OCI-LY1 (cell line): ENCODE measurements at regions not wholly inside any gene's neighbourhood (a gene's known extent, or its start where the extent isn't known, plus 50 kb on each side); places are given as distances from the start of the nearest gene placed in this dataset.

Source experiments
- H2AFZ ChIP-seq: fragments of 200-600 bp; sonication (generic), shearing (Covaris generic); 2 replicates; pipeline ENCODE4 v1.6.0; 2014; ENCODE audit warnings: antibody characterized with exemption, mild to moderate bottlenecking, low read length
- H3F3A ChIP-seq: fragments of 200-600 bp; sonication (generic), shearing (Covaris generic); 2 replicates; pipeline ENCODE4 v1.6.0; 2014; ENCODE audit warnings: mild to moderate bottlenecking, antibody characterized with exemption, low read length, moderate library complexity; ENCODE audit not compliant: insufficient read depth
- H3K27ac ChIP-seq: fragments of 200-600 bp; sonication (generic); 2 replicates; pipeline ENCODE4 v1.5.1; 2014; ENCODE audit warnings: low read length, mixed run types, mild to moderate bottlenecking, low read depth; ENCODE audit not compliant: poor library complexity, severe bottlenecking
- H3K27me3 ChIP-seq: fragments of 200-600 bp; sonication (generic); 2 replicates; pipeline ENCODE4 v1.6.0; 2014; ENCODE audit warnings: antibody characterized with exemption, mild to moderate bottlenecking, low read length, moderate library complexity; ENCODE audit not compliant: insufficient read depth
- H3K36me3 ChIP-seq: fragments of 200-600 bp; sonication (generic); 2 replicates; pipeline ENCODE4 v1.6.1; 2014; ENCODE audit warnings: mild to moderate bottlenecking, antibody characterized with exemption, low read length, moderate library complexity, mixed read lengths; ENCODE audit not compliant: insufficient read depth
- H3K4me1 ChIP-seq: fragments of 200-600 bp; sonication (generic); 2 replicates; pipeline ENCODE4 v1.5.1; 2014; ENCODE audit warnings: mild to moderate bottlenecking, low read length, moderate library complexity; ENCODE audit not compliant: insufficient read depth, severe bottlenecking
- H3K4me2 ChIP-seq: fragments of 200-600 bp; sonication (generic), shearing (Covaris generic); 2 replicates; pipeline ENCODE4 v1.6.1; 2014; ENCODE audit warnings: low read length
- H3K4me3 ChIP-seq: fragments of 200-600 bp; sonication (generic); 2 replicates; pipeline ENCODE4 v1.5.1; 2014; ENCODE audit warnings: low read length, low read depth, mild to moderate bottlenecking, mixed read lengths; ENCODE audit not compliant: poor library complexity, severe bottlenecking
- H3K79me2 ChIP-seq: fragments of 200-600 bp; shearing (Covaris generic); 2 replicates; pipeline ENCODE4 v1.6.1; 2016; ENCODE audit warnings: mixed run types, low read length, mixed read lengths; ENCODE audit not compliant: insufficient read depth
- H3K9ac ChIP-seq: fragments of 200-600 bp; sonication (generic), shearing (Covaris generic); 2 replicates; pipeline ENCODE4 v1.6.1; 2014; ENCODE audit warnings: mild to moderate bottlenecking, low read length, mixed read lengths
- H3K9me2 ChIP-seq: fragments of 200-600 bp; sonication (generic), shearing (Covaris generic); 2 replicates; pipeline ENCODE4 v1.6.1; 2014; ENCODE audit warnings: low read depth, mild to moderate bottlenecking, low read length, mixed read lengths
- H3K9me3 ChIP-seq: fragments of 200-600 bp; shearing (Covaris generic); 2 replicates; pipeline ENCODE4 v1.6.1; 2014; ENCODE audit warnings: low read length, mixed read lengths
- H4K20me1 ChIP-seq: fragments of 200-600 bp; sonication (generic), shearing (Covaris generic); 2 replicates; pipeline ENCODE4 v1.6.0; 2016; ENCODE audit warnings: mild to moderate bottlenecking, low read length; ENCODE audit not compliant: insufficient read depth
- CTCF ChIP-seq: fragments of 200-600 bp; sonication (generic), shearing (Covaris generic); IDR thresholded peaks from 2 replicates; pipeline ENCODE4 v1.5.1; 2017; ENCODE audit warnings: mild to moderate bottlenecking, antibody characterized with exemption, low read length, moderate library complexity, mixed read lengths
- EZH2 ChIP-seq: fragments of 200-600 bp; sonication (generic), shearing (Covaris generic); IDR thresholded peaks from 2 replicates; pipeline ENCODE4 v1.8.0; 2017; ENCODE audit warnings: borderline replicate concordance, mixed run types, mild to moderate bottlenecking, antibody characterized with exemption, low read length, moderate library complexity, mixed read lengths

GRCh38 chr5:87572090-87572489 lies 159.4 kb upstream of the CCNH start:
- H2AFZ ChIP-seq, result no peak overlapping the region
- no peak overlapping the region for H3K4me2 ChIP-seq
- no peaks in the 10 kb centered on the region for H3K27me3 ChIP-seq
- H3K4me1 ChIP-seq, result no peaks in the 10 kb centered on the region
- H3K4me3 ChIP-seq, result no peak overlapping the region
- no peaks in the 10 kb centered on the region for H3K9me2 ChIP-seq
- H3K9ac ChIP-seq, result no peak overlapping the region
- H3K79me2 ChIP-seq, result no peaks in the 10 kb centered on the region
- H3F3A ChIP-seq, result no peaks in the 10 kb centered on the region
- H4K20me1 ChIP-seq, result no peaks in the 10 kb centered on the region
- H3K27ac ChIP-seq, result no peak overlapping the region
- H3K9me3 ChIP-seq, result no peaks in the 10 kb centered on the region
- no peaks in the 10 kb centered on the region for H3K36me3 ChIP-seq
- no peak for TF ChIP-seq CTCF
- TF ChIP-seq EZH2, result no peak

DNA sequence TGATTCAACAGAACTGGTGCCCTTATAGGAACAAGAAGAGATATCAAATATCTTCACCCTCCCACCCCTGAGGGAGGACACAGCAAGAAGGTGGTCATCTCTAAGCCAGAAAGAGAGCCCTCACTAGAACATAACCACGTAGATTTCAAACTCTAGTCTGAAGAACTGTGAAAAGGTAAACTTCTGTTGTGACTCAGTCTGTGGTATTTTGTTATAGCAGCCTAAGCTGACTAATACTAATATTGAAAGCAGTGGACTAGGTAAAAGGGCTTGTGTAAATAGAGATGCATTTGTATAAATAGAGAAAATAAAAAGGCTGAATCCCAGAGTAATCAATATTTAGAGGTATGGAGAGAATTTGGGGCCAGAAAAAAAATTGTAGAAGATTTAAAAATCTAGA lies 157.6 kb upstream of the CCNH start:
- Histone ChIP-seq H3K27ac (no peak overlapping the region), H3K9me3 (no peaks in the 10 kb centered on the region), H3K36me3 (no peaks in the 10 kb centered on the region), H3K4me1 (no peaks in the 10 kb centered on the region), H2AFZ (no peak overlapping the region), H3K79me2 (no peaks in the 10 kb centered on the region), H3F3A (no peaks in the 10 kb centered on the region), H4K20me1 (no peaks in the 10 kb centered on the region), H3K9ac (no peak overlapping the region), H3K4me3 (no peak overlapping the region), H3K4me2 (no peak overlapping the region), H3K9me2 (no peaks in the 10 kb centered on the region), H3K27me3 (no peaks in the 10 kb centered on the region)
- TF ChIP-seq CTCF (no peak), EZH2 (no peak)

DNA sequence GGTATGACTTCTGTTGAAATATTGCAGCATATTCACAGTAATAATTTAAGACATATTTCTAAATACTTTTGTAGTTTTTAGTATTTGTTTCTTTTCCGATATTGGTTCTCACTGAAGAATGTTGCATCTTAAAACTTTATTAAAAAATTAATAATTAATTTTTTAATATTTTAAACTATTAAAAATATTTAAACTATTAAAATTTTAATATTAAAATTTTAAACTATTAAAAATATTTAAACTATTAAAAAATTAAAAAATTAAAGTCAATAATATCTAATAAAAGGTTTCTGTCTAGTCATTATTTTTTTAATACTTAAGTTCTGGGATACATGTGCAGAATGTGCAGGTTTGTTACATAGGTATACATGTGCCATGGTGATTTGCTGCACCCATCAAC lies 149.3 kb upstream of the CCNH start:
- Histone ChIP-seq H3K4me1 (no peaks in the 10 kb centered on the region), H2AFZ (no peak overlapping the region), H3K36me3 (no peaks in the 10 kb centered on the region), H3F3A (no peaks in the 10 kb centered on the region), H3K27ac (no peak overlapping the region), H3K4me3 (no peak overlapping the region), H3K9me3 (no peaks in the 10 kb centered on the region), H3K4me2 (no peak overlapping the region), H3K9ac (no peak overlapping the region), H4K20me1 (no peaks in the 10 kb centered on the region), H3K9me2 (no peaks in the 10 kb centered on the region), H3K79me2 (no peaks in the 10 kb centered on the region), H3K27me3 (no peaks in the 10 kb centered on the region)
- no peak for TF ChIP-seq EZH2
- no peak for TF ChIP-seq CTCF
